ENCODE measurements at regions not wholly inside any gene's neighbourhood (a gene's known extent, or its start where the extent isn't known, plus 50 kb on each side); places are given as distances from the start of the nearest gene placed in this dataset.

DNA sequence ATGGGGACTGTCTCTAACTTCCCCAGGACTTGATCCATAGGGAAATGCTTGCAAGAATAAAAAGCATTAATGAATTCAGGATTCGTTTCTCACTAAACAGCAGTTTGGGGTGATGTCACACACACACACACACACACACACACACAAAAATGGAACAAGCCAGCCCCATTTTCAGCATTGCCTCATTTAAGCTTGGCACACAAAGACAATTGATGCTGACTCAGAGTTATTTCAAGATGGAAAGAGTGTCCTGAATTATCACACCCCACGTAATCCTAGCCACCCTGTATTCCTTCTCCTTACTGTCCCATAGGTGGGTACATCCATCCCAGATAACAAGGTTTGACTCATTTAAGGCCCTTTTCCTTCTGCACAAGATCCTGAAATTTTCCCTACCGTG lies 345.1 kb upstream of the HS3ST1 start:
- H3K27ac ChIP-seq = no peak overlapping the region
- no peaks in the 10 kb centered on the region for H3K36me3 ChIP-seq
- WGBS, 4 donors = 82 to 90% (median 85%) methylated on average over 3 of the region's 3 CpGs
- no peaks in the 10 kb centered on the region for H3K9me3 ChIP-seq
- DNase-seq (no peak), ATAC-seq (peak in 1 of 4 donors; percentile 12)
- intact Hi-C loops (cut with DNase I) = loop anchor here in 2 of 10 donors (10.0 kb wide), 1 partner anchor 861 kb away; no protein-coding TSS in a partner anchor
- H3K4me1 ChIP-seq = peaks cover 0 to 5% (median 0%) of the 10 kb centered on the region in 12 donors
- no peak overlapping the region for H3K4me3 ChIP-seq
- H3K27me3 ChIP-seq = no peaks in the 10 kb centered on the region
- TF ChIP-seq POLR2A (IDR thresholded peaks at IDR 0.05) (no peak), CTCF (IDR thresholded peaks at IDR 0.05) (no peak)

DNA sequence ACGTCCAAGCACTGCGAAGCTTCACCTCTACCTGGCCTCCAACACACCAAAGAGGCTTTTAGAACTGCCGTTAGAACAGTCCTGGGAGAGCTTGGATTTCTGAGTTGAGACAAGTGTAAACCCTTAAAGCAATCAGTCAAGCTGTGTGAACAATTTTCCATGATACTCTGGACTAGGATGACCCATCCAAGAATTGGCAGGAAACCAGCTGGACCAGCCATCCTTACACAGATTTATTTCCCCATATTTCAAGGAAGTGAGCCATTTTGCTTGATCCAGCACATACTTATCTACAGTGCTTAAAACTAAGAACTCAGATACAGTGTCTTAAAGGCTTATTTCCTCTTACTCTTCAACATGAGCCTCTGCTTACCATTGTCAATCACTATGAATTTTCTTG lies 340.7 kb upstream of the HS3ST1 start:
- 50 to 73% (median 69%) methylated on average over 3 of the region's 3 CpGs for WGBS, 4 donors
- Histone ChIP-seq H3K27me3 (no peaks in the 10 kb centered on the region), H3K4me1 (peaks cover 0 to 5% (median 0%) of the 10 kb centered on the region in 12 donors), H3K27ac (no peak overlapping the region), H3K36me3 (no peaks in the 10 kb centered on the region), H3K4me3 (no peak overlapping the region), H3K9me3 (no peaks in the 10 kb centered on the region)
- DNase-seq (peak in 2 of 5 donors; percentile 6 to 31), ATAC-seq (peak in 2 of 4 donors; percentile 26 to 75)
- TF ChIP-seq CTCF (IDR thresholded peaks at IDR 0.05) (no peak), POLR2A (IDR thresholded peaks at IDR 0.05) (no peak)
- intact Hi-C loops (cut with DNase I) = loop anchor here in 5 of 10 donors (5.0 to 10.0 kb wide), 3 partner anchors 863 to 953 kb away; no protein-coding TSS in a partner anchor

GRCh38 chr4:11768251-11768972 lies 339.7 kb upstream of the HS3ST1 start:
- peaks cover 0 to 5% (median 0%) of the 10 kb centered on the region in 12 donors for H3K4me1 ChIP-seq
- no peaks in the 10 kb centered on the region for H3K9me3 ChIP-seq
- no peaks in the 10 kb centered on the region for H3K27me3 ChIP-seq
- 63 to 71% (median 67%) methylated on average over 7 of the region's 7 CpGs for WGBS, 4 donors
- DNase-seq (no peak), ATAC-seq (no peak)
- TF ChIP-seq POLR2A (IDR thresholded peaks at IDR 0.05) = no peak
- TF ChIP-seq CTCF (IDR thresholded peaks at IDR 0.05) = no peak
- intact Hi-C loops (cut with DNase I) = loop anchor here in 5 of 10 donors (5.0 to 10.0 kb wide), 3 partner anchors 864 to 954 kb away; no protein-coding TSS in a partner anchor
- no peak overlapping the region for H3K27ac ChIP-seq
- H3K36me3 ChIP-seq = no peaks in the 10 kb centered on the region
- H3K4me3 ChIP-seq = no peak overlapping the region

DNA sequence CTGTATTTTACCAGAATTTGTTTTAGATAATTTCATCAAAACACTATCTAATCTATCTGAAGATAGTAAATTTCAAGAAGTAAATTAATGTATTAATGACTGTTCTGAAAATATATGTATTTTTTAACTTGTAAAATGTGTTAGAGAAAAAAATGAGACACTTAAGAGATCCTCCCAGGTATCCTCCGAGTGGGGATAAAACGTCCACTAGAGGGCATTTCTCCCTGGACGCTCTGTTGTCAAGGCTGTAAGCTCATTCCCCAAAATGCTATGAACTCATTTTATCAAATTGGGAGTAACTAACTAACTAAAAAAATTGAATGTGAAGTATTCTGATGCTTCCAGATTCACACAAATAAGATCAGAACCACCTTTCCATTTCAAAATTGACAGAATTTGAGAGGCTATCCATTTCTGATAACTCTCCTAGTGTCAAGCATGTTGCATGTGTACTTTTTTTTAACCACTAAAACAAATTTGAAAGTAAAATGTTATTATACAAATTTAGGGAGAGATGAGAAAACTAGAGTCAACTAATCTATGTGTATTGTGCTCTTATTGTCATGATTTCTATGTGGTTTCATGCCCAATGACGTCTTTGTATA lies 337.3 kb upstream of the HS3ST1 start:
- 32 to 39% (median 36%) methylated on average over 4 of the region's 4 CpGs for WGBS, 4 donors
- no peaks in the 10 kb centered on the region for H3K9me3 ChIP-seq
- TF ChIP-seq POLR2A (IDR thresholded peaks at IDR 0.05) (no peak), CTCF (IDR thresholded peaks at IDR 0.05) (peak; percentile 58 to 85 (median 71))
- no peak for DNase-seq
- ATAC-seq = no peak
- no peaks in the 10 kb centered on the region for H3K4me1 ChIP-seq
- no peaks in the 10 kb centered on the region for H3K27me3 ChIP-seq
- no peak overlapping the region for H3K27ac ChIP-seq
- no peak overlapping the region for H3K4me3 ChIP-seq
- intact Hi-C loops (cut with DNase I) = loop anchor here in 5 of 10 donors (5.0 to 10.0 kb wide), 3 partner anchors 866 to 956 kb away; no protein-coding TSS in a partner anchor
- H3K36me3 ChIP-seq = no peaks in the 10 kb centered on the region

All from heart left ventricle (tissue), 16 donors.